ENCODE measurements at regions not wholly inside any gene's neighbourhood (a gene's known extent, or its start where the extent isn't known, plus 50 kb on each side); places are given as distances from the start of the nearest gene placed in this dataset.
"Not testable (repeated sequence)": the region's sequence is repeated elsewhere in the genome, so short reads cannot be mapped to it uniquely, and the experiment has no call there.

DNA sequence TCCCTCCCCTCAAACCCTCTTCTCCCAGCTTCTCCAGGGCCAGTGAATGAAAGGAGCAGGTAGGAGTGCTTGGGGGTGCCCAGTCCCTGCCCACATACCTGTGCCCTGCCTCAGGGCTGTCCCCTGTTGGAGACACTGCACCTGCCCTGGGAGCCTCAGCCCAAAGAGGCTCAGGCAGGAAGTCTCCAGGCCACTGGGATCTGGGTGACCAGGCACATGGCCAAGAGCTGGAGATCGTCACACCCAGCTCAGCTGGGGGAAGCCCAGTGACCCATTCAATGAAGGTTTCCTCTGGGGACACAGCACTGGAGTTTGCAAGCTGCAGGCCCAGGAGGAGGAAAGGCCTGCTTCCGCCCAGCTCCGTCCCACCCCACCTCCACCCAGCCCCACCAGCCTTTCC is 156.4 kb downstream of the ZFP36L2 start:
- peaks cover 0 to 7% of the 10 kb centered on the region in 2 donors for H3K27me3 Mint-ChIP-seq
- ATAC-seq (replicated peaks) (no peak), DNase-seq (no peak)
- H3K4me1 Mint-ChIP-seq (ENCODE audit: low read depth in 2 of 2) = no peaks in the 10 kb centered on the region
- no peaks in the 10 kb centered on the region for H3K9me3 Mint-ChIP-seq
- H3K4me3 Mint-ChIP-seq = no peak overlapping the region
- no peaks in the 10 kb centered on the region for H3K36me3 Mint-ChIP-seq (ENCODE audit: insufficient read depth)
- no peak overlapping the region for H3K27ac Mint-ChIP-seq

DNA sequence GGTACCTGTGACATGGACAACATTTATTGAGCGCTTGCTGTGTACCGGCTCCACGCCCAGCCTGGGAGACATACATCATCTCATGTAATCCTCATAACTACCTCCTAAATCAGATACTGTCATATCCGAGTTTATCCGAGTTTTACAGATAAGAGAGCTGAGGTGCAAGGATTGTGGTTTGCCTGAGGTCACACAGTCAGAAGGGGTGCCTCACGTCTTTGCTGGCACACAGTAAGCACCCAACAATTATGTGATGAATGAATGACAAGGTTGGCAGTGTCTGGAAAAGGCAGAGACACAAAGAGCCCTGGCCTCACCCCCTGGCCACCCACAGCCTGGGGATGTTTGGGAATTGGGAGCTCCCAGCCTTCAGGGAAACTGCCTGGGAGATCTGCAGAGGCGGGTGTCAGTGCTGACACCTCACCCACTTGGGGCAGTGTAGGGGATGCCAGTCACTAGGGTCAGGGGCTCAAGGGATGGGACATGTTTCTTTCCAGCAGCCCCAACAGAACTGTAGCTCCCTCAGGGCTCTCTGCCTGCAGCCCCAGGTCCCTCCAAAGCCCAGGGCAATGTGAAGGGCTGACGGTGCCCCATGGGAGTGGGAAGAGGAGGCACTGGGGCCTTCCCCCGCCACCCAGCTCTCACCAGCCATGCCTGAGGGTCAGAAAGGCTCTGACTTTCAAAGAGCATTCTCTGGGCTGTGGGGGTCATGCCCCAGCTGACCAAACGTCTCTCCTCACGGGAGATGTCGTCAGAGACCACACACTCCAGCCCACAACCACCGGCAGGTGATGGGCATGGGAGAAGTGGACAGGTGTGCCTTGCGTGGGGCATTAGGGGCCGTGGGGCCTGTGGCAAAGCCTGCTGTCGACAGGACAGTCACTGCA is 157.5 kb downstream of the ZFP36L2 start:
- DNase-seq (no peak), ATAC-seq (replicated peaks) (no peak)
- peak overlapping the region in 1 of 2 donors; percentile 17 for H3K27ac Mint-ChIP-seq
- H3K27me3 Mint-ChIP-seq = peaks cover 0 to 7% of the 10 kb centered on the region in 2 donors
- H3K9me3 Mint-ChIP-seq = no peaks in the 10 kb centered on the region
- H3K4me3 Mint-ChIP-seq = no peak overlapping the region
- no peaks in the 10 kb centered on the region for H3K36me3 Mint-ChIP-seq (ENCODE audit: insufficient read depth)
- H3K4me1 Mint-ChIP-seq (ENCODE audit: low read depth in 2 of 2) = no peaks in the 10 kb centered on the region

DNA sequence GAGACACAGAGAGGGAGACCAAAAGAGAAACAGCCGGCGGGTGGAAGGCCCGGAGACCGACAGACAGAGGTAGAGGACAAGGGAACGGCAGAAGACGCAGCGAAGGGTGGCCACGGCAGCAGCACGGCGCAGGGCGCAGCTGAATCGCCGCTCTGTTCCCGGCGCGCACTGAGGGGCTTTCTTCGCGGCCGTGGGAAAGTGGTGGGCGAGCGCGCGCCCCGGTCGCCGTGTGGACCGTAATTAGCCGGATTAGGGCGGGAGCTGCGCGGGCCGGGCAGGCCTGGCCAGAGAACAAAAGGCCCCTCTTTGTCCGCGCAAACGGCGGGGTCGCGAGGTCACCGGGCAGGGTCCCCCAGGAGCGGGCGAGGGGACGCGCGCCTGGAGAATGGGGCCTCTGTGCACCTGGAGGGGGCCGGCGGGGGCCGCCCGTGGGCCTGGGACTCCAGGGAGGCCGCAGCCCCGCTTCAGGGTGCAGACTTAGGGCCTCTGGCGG is 158.3 kb downstream of the ZFP36L2 start:
- H3K36me3 Mint-ChIP-seq (ENCODE audit: insufficient read depth) = no peaks in the 10 kb centered on the region
- ATAC-seq (replicated peaks) = no peak
- peaks cover 0 to 7% of the 10 kb centered on the region in 2 donors for H3K27me3 Mint-ChIP-seq
- no peak for DNase-seq
- no peaks in the 10 kb centered on the region for H3K9me3 Mint-ChIP-seq
- H3K4me3 Mint-ChIP-seq = no peak overlapping the region
- no peak overlapping the region for H3K27ac Mint-ChIP-seq
- H3K4me1 Mint-ChIP-seq (ENCODE audit: low read depth in 2 of 2) = no peaks in the 10 kb centered on the region

DNA sequence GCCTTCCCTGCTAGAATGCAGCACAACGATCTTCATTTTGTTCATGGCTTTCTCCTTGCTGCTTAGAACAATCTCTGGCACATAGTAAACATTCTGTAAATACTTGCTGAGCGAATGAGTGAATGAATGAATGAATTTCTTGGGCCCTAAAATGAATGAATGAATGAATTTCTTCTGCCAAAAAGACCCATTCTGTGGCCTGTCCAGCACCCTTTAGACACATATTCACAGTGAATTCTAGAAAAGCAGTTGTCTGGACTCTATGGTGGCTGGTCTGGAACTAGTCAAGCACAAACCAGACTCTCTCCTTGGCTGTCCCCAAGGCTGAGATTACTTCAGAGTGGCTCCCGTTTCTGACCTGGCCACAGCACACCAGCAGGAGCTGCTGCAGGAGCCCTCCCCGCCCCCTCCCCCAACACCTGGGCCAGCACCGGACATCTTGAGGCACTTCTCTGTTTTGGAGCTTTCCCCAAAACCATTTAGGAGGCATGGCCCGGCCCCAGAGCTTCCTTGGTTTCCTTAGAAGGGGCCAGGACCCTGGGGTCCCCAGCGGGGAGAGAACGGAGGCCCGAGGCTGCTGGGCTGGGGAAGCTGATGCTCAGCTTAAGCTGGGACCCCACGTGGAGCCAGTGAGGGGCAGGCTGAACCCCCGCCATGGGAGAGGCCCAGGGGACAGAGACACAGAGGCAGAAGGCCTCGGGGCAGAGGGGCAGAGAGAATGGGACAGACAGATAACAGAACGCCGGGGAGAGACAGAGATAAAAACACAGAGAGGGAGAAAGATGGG is 159.0 kb downstream of the ZFP36L2 start:
- Mint-ChIP-seq H3K9me3 (no peaks in the 10 kb centered on the region), H3K4me1 (ENCODE audit: low read depth in 2 of 2) (no peaks in the 10 kb centered on the region), H3K36me3 (ENCODE audit: insufficient read depth) (no peaks in the 10 kb centered on the region), H3K27me3 (peaks cover 0 to 7% of the 10 kb centered on the region in 2 donors), H3K27ac (no peak overlapping the region), H3K4me3 (no peak overlapping the region)
- ATAC-seq (replicated peaks) = no peak
- no peak for DNase-seq

DNA sequence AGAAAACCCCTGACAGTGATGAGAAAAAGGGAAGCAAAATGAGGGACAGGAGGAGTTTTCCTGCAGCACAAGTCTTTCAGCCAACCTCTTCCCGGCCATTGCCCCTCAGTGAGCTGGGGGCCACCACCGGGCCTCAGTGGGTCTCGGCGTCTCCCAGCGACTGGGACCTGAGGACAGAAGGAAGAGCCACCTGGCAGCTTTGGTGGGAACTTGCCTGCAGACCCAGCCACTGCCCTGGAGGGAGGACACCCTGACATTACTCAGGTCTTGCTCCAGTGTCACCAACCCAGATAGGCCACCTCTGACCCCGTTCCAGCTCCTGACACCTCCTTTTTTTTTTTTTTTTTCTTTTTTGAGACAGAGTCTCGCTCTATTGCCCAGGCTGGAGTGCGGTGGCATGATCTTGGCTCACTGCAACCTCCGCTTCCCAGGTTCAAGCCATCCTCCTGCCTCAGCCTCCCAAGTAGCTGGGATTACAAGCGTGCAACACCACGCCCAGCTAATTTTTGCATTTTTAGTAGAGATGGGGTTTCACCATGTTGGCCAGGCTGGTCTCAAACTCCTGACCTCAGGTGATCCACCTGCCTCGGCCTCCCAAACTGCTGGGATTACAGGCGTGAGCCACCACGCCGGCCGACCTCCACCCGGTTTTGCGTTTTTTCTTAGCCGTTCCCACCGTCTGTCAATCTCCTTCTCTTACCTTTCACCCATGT is 159.7 kb downstream of the ZFP36L2 start:
- H3K27me3 Mint-ChIP-seq; DNase-seq; H3K4me1 Mint-ChIP-seq (ENCODE audit: low read depth in 2 of 2); H3K36me3 Mint-ChIP-seq (ENCODE audit: insufficient read depth); ATAC-seq (replicated peaks); H3K4me3 Mint-ChIP-seq; H3K9me3 Mint-ChIP-seq: not testable (repeated sequence)
- H3K27ac Mint-ChIP-seq = peak overlapping the region in 1 of 2 donors; percentile 9

DNA sequence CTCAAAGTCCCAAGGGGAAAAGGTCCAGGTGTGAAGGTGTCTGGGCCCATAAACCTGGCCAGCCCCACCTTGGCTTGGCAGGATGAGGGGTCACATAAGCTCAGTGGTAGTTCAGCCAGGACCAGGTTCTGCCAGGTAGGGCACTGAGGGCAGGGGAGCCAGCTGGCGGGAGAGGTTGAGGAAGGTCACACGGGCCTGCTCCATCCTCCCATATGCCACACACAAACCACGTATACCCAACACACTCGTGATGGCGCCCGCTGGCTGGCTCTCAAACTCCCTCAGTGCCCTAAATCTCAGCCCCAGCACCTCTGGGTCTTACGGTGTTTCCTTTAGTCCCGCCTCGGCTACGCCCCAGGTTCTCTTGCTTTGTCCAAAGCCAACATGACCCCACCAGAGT is 160.5 kb downstream of the ZFP36L2 start:
- peak overlapping the region in 1 of 2 donors; percentile 9 for H3K27ac Mint-ChIP-seq
- H3K4me1 Mint-ChIP-seq (ENCODE audit: low read depth in 2 of 2) = peaks cover 0 to 2% of the 10 kb centered on the region in 2 donors
- no peak for DNase-seq
- H3K36me3 Mint-ChIP-seq (ENCODE audit: insufficient read depth) = no peaks in the 10 kb centered on the region
- no peaks in the 10 kb centered on the region for H3K9me3 Mint-ChIP-seq
- no peak for ATAC-seq (replicated peaks)
- H3K4me3 Mint-ChIP-seq = no peak overlapping the region
- H3K27me3 Mint-ChIP-seq = peaks cover 0 to 7% of the 10 kb centered on the region in 2 donors

DNA sequence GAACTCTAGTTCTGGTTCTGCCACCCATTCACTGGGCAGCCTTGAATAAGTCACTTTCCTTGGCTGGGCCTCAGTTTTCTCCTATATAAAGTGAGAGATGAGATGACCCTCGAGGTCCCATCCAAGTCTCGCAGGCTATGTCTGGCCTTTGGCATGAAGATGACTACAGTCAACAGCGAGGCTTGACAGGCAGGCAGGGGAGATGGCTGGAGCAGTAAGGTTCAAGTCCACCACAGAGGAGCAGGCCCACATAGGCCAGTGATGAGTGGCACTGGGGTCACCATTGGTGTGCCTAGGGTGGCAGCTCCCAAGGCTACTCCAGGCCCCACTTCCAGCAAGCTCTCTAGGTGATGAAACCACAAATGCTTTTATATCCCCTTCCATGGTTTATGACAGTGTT is 161.4 kb downstream of the ZFP36L2 start:
- H3K9me3 Mint-ChIP-seq = no peaks in the 10 kb centered on the region
- peaks cover 5 to 8% of the 10 kb centered on the region in 2 donors for H3K4me1 Mint-ChIP-seq (ENCODE audit: low read depth in 2 of 2)
- peaks cover 0 to 7% of the 10 kb centered on the region in 2 donors for H3K27me3 Mint-ChIP-seq
- no peak overlapping the region for H3K4me3 Mint-ChIP-seq
- H3K27ac Mint-ChIP-seq = peak overlapping the region; percentile 5 to 7
- no peaks in the 10 kb centered on the region for H3K36me3 Mint-ChIP-seq (ENCODE audit: insufficient read depth)
- DNase-seq (no peak), ATAC-seq (replicated peaks) (no peak)

DNA sequence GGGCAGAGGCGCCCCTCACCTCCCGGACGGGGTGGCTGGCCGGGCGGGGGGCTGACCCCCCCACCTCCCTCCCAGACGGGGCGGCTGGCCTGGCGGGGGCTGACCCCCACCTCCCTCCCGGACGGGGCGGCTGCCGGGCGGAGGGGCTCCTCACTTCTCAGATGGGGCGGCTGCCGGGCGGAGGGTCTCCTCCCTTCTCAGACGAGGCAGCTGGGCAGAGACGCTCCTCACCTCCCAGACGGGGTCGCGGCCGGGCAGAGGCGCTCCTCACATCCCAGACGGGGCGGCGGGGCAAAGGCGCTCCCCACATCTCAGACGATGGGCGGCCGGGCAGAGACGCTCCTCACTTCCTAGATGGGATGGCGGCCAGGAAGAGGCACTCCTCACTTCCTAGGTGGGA is 163.3 kb downstream of the ZFP36L2 start:
- not testable (repeated sequence) for DNase-seq; H3K9me3 Mint-ChIP-seq; H3K36me3 Mint-ChIP-seq (ENCODE audit: insufficient read depth); H3K27me3 Mint-ChIP-seq; H3K27ac Mint-ChIP-seq; H3K4me3 Mint-ChIP-seq; ATAC-seq (replicated peaks)
- peaks cover 19 to 23% of the 10 kb centered on the region in 2 donors for H3K4me1 Mint-ChIP-seq (ENCODE audit: low read depth in 2 of 2)

DNA sequence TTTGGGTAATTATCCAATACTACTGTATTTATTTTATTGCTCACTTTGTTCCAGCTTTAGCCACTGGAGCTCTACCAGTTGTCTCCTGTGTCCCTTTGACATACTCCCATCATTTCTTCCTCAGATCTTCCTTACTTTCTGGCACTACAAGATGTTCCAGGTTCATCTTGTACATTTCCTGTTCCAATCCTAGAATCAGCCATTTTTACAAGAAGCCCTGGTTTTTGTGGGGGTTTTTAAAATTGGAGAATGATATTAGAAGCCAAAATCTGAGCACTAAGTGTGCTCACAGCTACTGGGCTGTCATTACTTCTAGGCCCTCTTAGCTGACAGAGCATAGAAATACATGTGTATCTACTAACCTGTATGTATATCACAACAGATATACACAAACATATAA is 164.3 kb downstream of the ZFP36L2 start:
- no peak overlapping the region for H3K4me3 Mint-ChIP-seq
- no peaks in the 10 kb centered on the region for H3K9me3 Mint-ChIP-seq
- DNase-seq = no peak
- H3K4me1 Mint-ChIP-seq (ENCODE audit: low read depth in 2 of 2) = peaks cover 19 to 25% of the 10 kb centered on the region in 2 donors
- H3K27ac Mint-ChIP-seq = peak overlapping the region in 1 of 2 donors; percentile 84
- no peak for ATAC-seq (replicated peaks)
- H3K36me3 Mint-ChIP-seq (ENCODE audit: insufficient read depth) = peaks cover 9% of the 10 kb centered on the region
- H3K27me3 Mint-ChIP-seq = no peaks in the 10 kb centered on the region

DNA sequence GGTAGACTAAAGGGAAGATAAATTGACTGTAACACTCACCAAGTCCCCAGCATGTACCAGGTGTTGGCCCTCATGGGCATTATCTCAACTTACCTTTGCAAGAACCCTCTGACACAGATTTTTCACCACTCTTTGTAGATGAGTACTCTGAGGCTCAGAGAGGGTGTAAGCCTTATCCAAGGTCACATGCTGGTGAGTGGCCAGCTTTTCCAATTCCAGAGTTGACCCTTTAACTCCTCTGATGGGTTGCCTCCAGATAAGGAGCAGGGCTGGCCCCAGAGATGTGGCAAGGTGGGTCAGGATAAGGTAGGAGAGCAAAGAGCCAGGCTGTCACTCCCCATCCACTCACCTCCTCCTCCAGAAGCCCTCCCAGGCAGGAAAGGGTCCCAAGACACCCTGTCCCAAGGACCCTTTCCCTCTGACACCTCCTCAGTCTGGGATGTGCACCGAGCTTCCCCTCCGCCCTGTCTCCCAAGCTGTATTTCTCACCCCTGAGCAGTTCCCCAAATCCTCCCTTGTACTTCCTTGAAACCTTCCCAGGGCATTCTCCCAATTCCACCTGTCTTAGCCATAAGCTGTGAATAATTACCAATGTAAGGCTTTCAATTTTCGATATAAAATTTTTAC is 165.9 kb downstream of the ZFP36L2 start:
- H3K36me3 Mint-ChIP-seq (ENCODE audit: insufficient read depth) = peaks cover 9% of the 10 kb centered on the region
- H3K4me1 Mint-ChIP-seq (ENCODE audit: low read depth in 2 of 2) = peaks cover 19 to 25% of the 10 kb centered on the region in 2 donors
- peak overlapping the region; percentile 84 to 92 for H3K27ac Mint-ChIP-seq
- no peaks in the 10 kb centered on the region for H3K27me3 Mint-ChIP-seq
- H3K4me3 Mint-ChIP-seq = peak overlapping the region; percentile 15 to 25
- ATAC-seq (replicated peaks) (no peak), DNase-seq (no peak)
- H3K9me3 Mint-ChIP-seq = no peaks in the 10 kb centered on the region

DNA sequence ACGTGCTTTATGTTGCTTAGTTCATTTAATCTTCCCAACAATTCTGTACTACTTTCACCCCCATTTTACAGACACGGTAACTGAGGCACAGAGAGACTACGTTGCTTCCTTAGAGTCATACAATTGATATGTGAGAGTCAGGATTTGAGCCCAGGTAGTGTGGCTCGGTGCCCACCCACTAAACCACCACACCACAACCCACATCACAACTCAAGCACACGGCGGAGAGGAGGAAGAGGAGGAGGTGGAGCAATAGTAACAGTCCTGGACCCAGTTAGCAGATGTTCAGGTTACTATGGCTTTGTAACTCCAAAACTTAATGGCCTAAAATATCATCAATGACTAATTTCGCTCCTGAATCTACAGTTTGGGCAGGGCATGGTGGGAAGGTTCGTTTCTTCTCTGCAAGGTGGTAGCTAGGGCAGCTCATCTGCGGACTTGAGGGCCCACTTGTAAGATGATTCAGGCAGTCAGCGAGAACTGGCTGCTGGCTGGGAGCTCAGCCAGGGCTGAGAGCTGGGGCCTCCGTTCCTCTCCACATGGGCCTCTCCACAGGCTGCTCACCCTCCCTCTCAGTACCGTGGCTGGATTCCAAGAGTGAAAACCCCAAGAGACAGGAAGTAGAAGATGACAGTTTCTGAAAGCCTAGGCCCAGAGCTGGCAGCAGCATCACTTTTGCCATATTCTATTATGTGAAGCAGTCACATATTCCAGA is 167.1 kb downstream of the ZFP36L2 start:
- Mint-ChIP-seq H3K36me3 (ENCODE audit: insufficient read depth) (peaks cover 9% of the 10 kb centered on the region), H3K9me3 (no peaks in the 10 kb centered on the region), H3K27me3 (no peaks in the 10 kb centered on the region), H3K4me3 (peak overlapping the region; percentile 53 to 59), H3K27ac (peak overlapping the region; percentile 84 to 92), H3K4me1 (ENCODE audit: low read depth in 2 of 2) (peaks cover 19 to 25% of the 10 kb centered on the region in 2 donors)
- DNase-seq = peak; percentile 28 to 50 (median 45)
- peak; percentile 85 for ATAC-seq (replicated peaks)

DNA sequence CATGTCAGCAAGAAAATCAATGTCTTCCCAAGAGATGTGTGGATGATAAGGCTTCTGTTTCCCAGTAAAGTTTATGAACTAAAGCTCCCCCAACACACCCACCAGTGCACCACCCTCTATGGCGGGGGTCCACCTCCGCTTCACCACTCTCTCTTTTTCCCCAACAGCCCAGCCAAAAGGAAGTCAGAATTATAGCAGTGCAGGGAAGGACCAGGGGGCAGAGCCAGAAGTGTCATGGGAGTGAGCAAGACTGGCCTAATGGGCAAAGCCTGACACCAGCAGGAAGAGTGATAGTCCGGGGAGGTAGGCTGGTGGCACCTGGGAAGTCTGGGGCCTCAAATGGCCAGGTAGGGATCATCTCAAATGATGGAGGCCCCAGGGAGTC is 167.7 kb downstream of the ZFP36L2 start:
- no peak for ATAC-seq (replicated peaks)
- Mint-ChIP-seq H3K9me3 (no peaks in the 10 kb centered on the region), H3K4me1 (ENCODE audit: low read depth in 2 of 2) (peaks cover 19 to 25% of the 10 kb centered on the region in 2 donors), H3K27me3 (no peaks in the 10 kb centered on the region), H3K4me3 (peak overlapping the region; percentile 53 to 59), H3K36me3 (ENCODE audit: insufficient read depth) (peaks cover 9% of the 10 kb centered on the region), H3K27ac (peak overlapping the region; percentile 84 to 92)
- no peak for DNase-seq

All from effector memory CD8-positive, alpha-beta T cell (primary cell).